Effector memory CD8-positive, alpha-beta T cell (primary cell): ENCODE measurements at regions not wholly inside any gene's neighbourhood (a gene's known extent, or its start where the extent isn't known, plus 50 kb on each side); places are given as distances from the start of the nearest gene placed in this dataset.

Source experiments
- ATAC-seq: fragments of 150-1000 bp; cut with Tn5 transposase; replicated peaks from 2 replicates; pipeline ENCODE4 v1.10.0; 2021; ENCODE audit warnings: mild to moderate bottlenecking, moderate library complexity
- DNase-seq, 3 experiments: peaks; one replicate each; pipeline ENCODE4 v3.0.0; 2021
- H3K27ac Mint-ChIP-seq, 2 donors: one replicate each; pipeline ENCODE4 v1.8.0; 2022; ENCODE audit warnings: mild to moderate bottlenecking in 2 of 2, mixed read lengths in 2 of 2, moderate library complexity in 2 of 2
- H3K27me3 Mint-ChIP-seq, 2 donors: one replicate each; pipeline ENCODE4 v1.8.0; 2022; ENCODE audit warnings: mixed read lengths in 2 of 2
- H3K36me3 Mint-ChIP-seq: one replicate; pipeline ENCODE4 v1.8.0; 2022; ENCODE audit warnings: mild to moderate bottlenecking, moderate library complexity, mixed read lengths; ENCODE audit not compliant: insufficient read depth
- H3K4me1 Mint-ChIP-seq, 2 donors: one replicate each; pipeline ENCODE4 v1.8.0; 2022; ENCODE audit warnings: low read depth in 2 of 2, mixed read lengths in 2 of 2
- H3K4me3 Mint-ChIP-seq, 2 donors: one replicate each; pipeline ENCODE4 v1.8.0; 2022; ENCODE audit warnings: mild to moderate bottlenecking in 2 of 2, mixed read lengths in 2 of 2, moderate library complexity in 2 of 2
- H3K9me3 Mint-ChIP-seq, 2 donors: one replicate each; pipeline ENCODE4 v1.8.0; 2022; ENCODE audit warnings: mixed read lengths in 2 of 2

DNA sequence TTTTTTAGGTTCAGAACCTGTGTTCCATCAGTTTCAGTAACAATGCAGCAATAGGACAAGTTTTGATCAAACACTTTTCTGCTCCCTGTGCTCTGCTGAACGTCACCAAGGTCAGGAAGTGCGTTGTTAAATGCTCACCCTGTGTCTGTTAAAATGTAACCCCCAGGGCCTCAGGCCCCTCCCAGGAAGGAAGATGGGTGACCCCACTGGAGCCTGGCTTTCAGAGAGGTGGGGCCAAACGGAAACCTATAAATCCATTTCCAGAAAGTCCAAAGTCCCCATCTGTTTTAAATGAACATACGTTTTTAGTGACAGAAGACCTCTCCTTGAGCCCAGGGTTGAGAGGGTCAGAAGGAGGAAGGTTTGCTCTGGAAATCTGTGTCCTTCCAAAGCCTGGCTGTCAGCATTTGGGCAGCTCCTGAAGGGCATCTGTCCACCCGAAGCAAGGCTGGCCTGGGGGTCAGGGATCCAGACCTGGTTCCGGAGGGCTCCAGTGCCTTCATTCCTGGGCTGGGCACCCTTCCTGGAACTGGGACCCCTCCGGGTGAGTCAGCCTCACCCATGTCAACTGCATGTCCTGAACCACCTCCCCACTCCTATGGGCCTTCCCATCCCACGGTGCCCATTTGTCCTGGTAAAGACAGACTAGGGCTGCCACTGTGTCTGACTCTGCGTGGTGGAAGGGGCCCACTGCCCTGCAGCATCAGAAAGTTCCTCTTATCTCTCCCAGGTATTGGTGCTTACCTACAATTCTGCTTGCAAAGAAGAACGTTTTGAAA lies 117.4 kb upstream of the COPS8 start:
- H3K4me3 Mint-ChIP-seq, result peak overlapping the region in 1 of 2 donors; percentile 48
- peak; percentile 90 for ATAC-seq
- DNase-seq, result peak; percentile 36 to 51 (median 44)
- H3K27ac Mint-ChIP-seq, result peak overlapping the region; percentile 71 to 95
- H3K4me1 Mint-ChIP-seq, result peaks cover 26 to 33% of the 10 kb centered on the region in 2 donors
- peaks cover 16 to 29% of the 10 kb centered on the region in 2 donors for H3K27me3 Mint-ChIP-seq
- peaks cover 12% of the 10 kb centered on the region for H3K36me3 Mint-ChIP-seq
- H3K9me3 Mint-ChIP-seq, result no peaks in the 10 kb centered on the region

GRCh38 chr2:236968880-236969534 lies 116.7 kb upstream of the COPS8 start:
- DNase-seq (no peak), ATAC-seq (no peak)
- H3K9me3 Mint-ChIP-seq, result no peaks in the 10 kb centered on the region
- peak overlapping the region; percentile 67 to 76 for H3K4me3 Mint-ChIP-seq
- H3K27me3 Mint-ChIP-seq, result peaks cover 16 to 26% of the 10 kb centered on the region in 2 donors
- H3K27ac Mint-ChIP-seq, result peak overlapping the region; percentile 90 to 95
- H3K36me3 Mint-ChIP-seq, result peaks cover 12% of the 10 kb centered on the region
- H3K4me1 Mint-ChIP-seq, result peaks cover 26 to 33% of the 10 kb centered on the region in 2 donors

DNA sequence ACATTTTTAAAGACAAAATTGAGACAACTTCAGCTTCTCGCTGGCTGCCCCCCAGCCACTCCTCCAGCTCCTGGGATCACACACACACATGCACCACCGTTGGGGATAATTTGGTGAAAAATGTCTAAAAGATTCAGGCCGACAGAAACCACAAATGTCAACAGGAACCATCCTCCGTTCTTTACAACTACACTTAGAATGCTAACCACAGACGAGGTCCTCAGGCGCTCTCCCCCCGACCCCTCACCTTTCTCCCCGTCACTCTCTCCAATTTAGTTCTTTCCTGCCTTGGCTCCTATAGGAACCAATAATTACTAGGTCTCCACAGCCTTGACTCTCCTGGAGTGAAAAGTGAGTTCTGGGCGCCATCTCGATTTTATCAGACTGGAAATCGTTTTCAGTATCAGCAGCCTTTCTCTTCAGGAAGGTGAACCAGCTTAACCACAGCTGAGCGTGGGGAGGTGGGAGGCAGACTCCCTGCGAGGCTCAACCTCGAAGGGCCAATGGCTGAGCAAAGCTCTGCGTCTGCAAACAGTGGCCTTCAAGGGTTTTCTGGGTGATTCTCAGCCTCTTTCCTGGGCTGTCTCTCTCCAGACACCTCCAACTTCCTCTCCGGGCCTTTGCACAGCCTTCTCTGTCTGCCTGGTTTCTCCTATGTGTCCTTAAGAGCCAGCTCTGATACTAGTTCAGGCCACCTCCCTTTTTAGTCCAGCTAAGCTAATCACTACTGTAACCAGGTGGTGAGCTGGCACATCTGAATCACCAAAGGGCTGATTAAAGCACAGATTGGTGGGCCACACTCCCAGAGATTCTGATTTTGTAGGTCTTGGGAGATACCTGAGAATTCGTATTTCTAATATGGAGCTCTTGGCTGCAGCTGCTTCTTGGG lies 115.7 kb upstream of the COPS8 start:
- DNase-seq (peak; percentile 23 to 33 (median 29)), ATAC-seq (peak; percentile 52)
- peak overlapping the region; percentile 90 to 95 for H3K27ac Mint-ChIP-seq
- peaks cover 12% of the 10 kb centered on the region for H3K36me3 Mint-ChIP-seq
- peaks cover 26 to 33% of the 10 kb centered on the region in 2 donors for H3K4me1 Mint-ChIP-seq
- no peaks in the 10 kb centered on the region for H3K9me3 Mint-ChIP-seq
- H3K4me3 Mint-ChIP-seq, result peak overlapping the region; percentile 67 to 76
- peaks cover 20 to 28% of the 10 kb centered on the region in 2 donors for H3K27me3 Mint-ChIP-seq

- peaks cover 26 to 34% of the 10 kb centered on the region in 2 donors for H3K27me3 Mint-ChIP-seq
- H3K27ac Mint-ChIP-seq, result peak overlapping the region; percentile 90 to 95
- peaks cover 12% of the 10 kb centered on the region for H3K36me3 Mint-ChIP-seq
- peaks cover 26 to 33% of the 10 kb centered on the region in 2 donors for H3K4me1 Mint-ChIP-seq
- no peak for DNase-seq
- ATAC-seq, result no peak
- H3K9me3 Mint-ChIP-seq, result no peaks in the 10 kb centered on the region
- H3K4me3 Mint-ChIP-seq, result peak overlapping the region in 1 of 2 donors; percentile 76
Measured at GRCh38 chr2:236970656-236971010, 115.1 kb upstream of the COPS8 start.

GRCh38 chr2:236971131-236971821 lies 114.4 kb upstream of the COPS8 start:
- Mint-ChIP-seq H3K27me3 (peaks cover 33 to 41% of the 10 kb centered on the region in 2 donors), H3K4me3 (no peak overlapping the region), H3K9me3 (no peaks in the 10 kb centered on the region), H3K36me3 (peaks cover 12% of the 10 kb centered on the region), H3K27ac (peak overlapping the region in 1 of 2 donors; percentile 27), H3K4me1 (peaks cover 26 to 33% of the 10 kb centered on the region in 2 donors)
- DNase-seq (no peak), ATAC-seq (no peak)

DNA sequence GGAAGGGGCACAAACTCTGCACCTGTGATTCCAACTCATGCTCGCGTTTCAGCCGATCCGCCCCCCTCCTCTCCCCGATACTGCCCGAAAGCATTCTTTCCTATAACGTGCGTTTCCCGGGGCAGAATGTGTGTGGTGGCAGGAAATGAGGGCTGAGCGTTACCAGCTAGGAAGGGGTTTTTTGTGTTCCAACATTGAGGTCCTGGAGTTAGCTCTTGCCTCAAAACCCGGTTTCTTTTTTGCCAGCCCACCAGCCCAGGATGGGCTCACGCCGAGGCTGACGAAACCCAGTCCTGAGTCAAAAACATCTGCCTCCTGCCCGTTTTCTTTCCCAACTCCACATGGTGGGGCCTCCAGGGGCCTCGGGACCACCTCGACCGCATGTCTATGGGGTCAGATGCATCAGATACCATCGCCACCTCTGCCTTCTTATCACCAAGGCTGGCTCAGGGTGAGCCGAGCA lies 113.7 kb upstream of the COPS8 start:
- ATAC-seq (no peak), DNase-seq (no peak)
- H3K4me1 Mint-ChIP-seq, result peaks cover 22 to 31% of the 10 kb centered on the region in 2 donors
- no peak overlapping the region for H3K27ac Mint-ChIP-seq
- H3K36me3 Mint-ChIP-seq, result peaks cover 12% of the 10 kb centered on the region
- H3K9me3 Mint-ChIP-seq, result no peaks in the 10 kb centered on the region
- H3K27me3 Mint-ChIP-seq, result peaks cover 39 to 47% of the 10 kb centered on the region in 2 donors
- H3K4me3 Mint-ChIP-seq, result no peak overlapping the region

- Mint-ChIP-seq H3K27me3 (peaks cover 47 to 55% of the 10 kb centered on the region in 2 donors), H3K4me1 (peaks cover 17 to 25% of the 10 kb centered on the region in 2 donors), H3K9me3 (no peaks in the 10 kb centered on the region), H3K4me3 (no peak overlapping the region), H3K27ac (no peak overlapping the region), H3K36me3 (peaks cover 10% of the 10 kb centered on the region)
- DNase-seq (no peak), ATAC-seq (no peak)
Measured at GRCh38 chr2:236972491-236973342, 113.0 kb upstream of the COPS8 start.

DNA sequence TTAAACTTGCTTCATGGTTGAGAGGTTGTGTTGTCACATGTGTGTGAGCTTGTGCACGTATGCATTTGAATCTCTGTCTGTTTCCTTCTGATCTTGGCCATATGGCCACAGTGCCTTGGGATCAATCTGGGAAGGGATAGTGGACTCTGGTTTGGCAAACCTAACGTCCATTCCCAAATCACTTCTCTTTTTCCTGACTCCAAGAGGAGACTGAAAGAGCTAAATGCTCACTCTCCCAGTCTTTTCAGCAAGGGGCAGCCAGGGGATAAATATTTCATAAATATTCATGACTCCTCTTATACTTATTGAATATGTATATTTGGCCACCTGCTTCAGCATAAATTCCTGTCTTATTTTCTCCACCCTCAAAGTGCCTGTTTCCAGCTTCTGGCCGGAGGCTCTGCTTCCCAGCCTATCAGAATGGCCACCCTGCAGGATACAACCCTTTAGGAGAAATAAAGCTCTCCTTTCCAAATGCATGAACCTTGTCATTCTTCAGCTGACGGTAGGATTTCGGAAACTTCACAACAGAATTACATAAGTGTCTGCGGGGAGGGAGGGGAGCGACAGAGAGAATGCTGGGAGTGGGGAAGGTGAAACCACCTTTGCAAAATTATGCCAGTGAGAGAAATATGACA lies 112.2 kb upstream of the COPS8 start:
- Mint-ChIP-seq H3K36me3 (peaks cover 7% of the 10 kb centered on the region), H3K4me3 (no peak overlapping the region), H3K4me1 (peaks cover 13 to 21% of the 10 kb centered on the region in 2 donors), H3K9me3 (no peaks in the 10 kb centered on the region), H3K27me3 (peaks cover 47 to 57% of the 10 kb centered on the region in 2 donors), H3K27ac (no peak overlapping the region)
- ATAC-seq, result no peak
- no peak for DNase-seq

DNA sequence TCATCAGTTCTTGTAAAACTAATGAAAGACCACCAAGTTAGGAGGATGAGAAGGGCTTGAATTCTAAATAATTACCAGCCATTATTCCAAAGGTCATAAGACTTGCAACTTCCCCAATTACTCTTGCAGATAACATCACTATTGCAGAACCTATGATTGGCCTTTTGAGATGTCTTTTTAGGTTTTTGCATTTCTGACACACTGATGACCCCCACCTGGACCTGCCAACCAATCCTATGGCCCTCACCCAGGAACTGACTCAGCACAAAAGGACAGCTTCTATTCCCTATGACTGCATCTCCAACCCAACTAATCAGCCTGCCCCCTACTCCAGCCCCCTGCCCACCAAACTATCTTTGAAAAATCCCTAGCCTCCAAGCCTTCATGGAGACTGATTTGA lies 111.5 kb upstream of the COPS8 start:
- ATAC-seq (no peak), DNase-seq (no peak)
- Mint-ChIP-seq H3K4me3 (no peak overlapping the region), H3K27ac (no peak overlapping the region), H3K4me1 (peaks cover 13 to 17% of the 10 kb centered on the region in 2 donors), H3K27me3 (peaks cover 51 to 59% of the 10 kb centered on the region in 2 donors), H3K36me3 (peaks cover 7% of the 10 kb centered on the region), H3K9me3 (no peaks in the 10 kb centered on the region)

GRCh38 chr2:236974752-236975151 lies 110.9 kb upstream of the COPS8 start:
- DNase-seq (no peak), ATAC-seq (no peak)
- H3K27ac Mint-ChIP-seq, result no peak overlapping the region
- H3K9me3 Mint-ChIP-seq, result no peaks in the 10 kb centered on the region
- H3K36me3 Mint-ChIP-seq, result peaks cover 7% of the 10 kb centered on the region
- H3K4me3 Mint-ChIP-seq, result no peak overlapping the region
- H3K27me3 Mint-ChIP-seq, result peaks cover 50 to 59% of the 10 kb centered on the region in 2 donors
- H3K4me1 Mint-ChIP-seq, result peaks cover 7 to 12% of the 10 kb centered on the region in 2 donors

DNA sequence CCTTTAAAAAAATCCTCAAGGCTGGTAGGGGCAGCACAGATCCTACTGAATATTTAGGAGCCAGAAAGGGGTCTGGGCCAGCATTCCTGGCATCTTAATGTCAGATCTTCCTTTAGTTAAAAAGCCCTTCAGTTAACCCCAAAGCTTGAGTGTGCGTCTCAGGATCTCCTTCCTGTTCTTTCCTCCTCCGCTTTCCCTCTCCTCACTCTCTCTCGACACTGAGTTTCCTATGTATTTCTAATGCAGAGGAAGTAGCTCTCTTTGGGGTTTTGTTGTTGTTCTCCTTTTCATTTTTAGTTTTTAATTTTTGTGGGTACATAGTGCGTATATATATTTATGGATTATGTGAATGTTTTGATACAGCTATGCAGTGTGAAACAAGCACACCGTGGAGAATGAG lies 109.9 kb upstream of the COPS8 start:
- peaks cover 0 to 2% of the 10 kb centered on the region in 2 donors for H3K4me1 Mint-ChIP-seq
- H3K36me3 Mint-ChIP-seq, result no peaks in the 10 kb centered on the region
- no peak for ATAC-seq
- no peak for DNase-seq
- no peak overlapping the region for H3K27ac Mint-ChIP-seq
- no peaks in the 10 kb centered on the region for H3K9me3 Mint-ChIP-seq
- H3K4me3 Mint-ChIP-seq, result no peak overlapping the region
- H3K27me3 Mint-ChIP-seq, result peaks cover 53 to 63% of the 10 kb centered on the region in 2 donors
